GM23338 (cell line): ENCODE measurements at regions not wholly inside any gene's neighbourhood (a gene's known extent, or its start where the extent isn't known, plus 50 kb on each side); places are given as distances from the start of the nearest gene placed in this dataset.

Experiments used
- CREB1 ChIP-seq: fragments of 250-450 bp; sonication (Bioruptor Pico); IDR thresholded peaks from 2 replicates; pipeline ENCODE4 v1.5.0; 2020; ENCODE audit warnings: low read depth, mild to moderate bottlenecking, moderate library complexity
- EZH2 ChIP-seq: fragments of 200-600 bp; sonication (generic); IDR thresholded peaks from one replicate; pipeline ENCODE4 v1.8.0; 2017; ENCODE audit warnings: antibody characterized with exemption, mild to moderate bottlenecking, low read depth; ENCODE audit not compliant: unreplicated experiment
- EZH2phosphoT487 ChIP-seq: fragments of 200-600 bp; sonication (generic); IDR thresholded peaks from one replicate; pipeline ENCODE4 v1.8.1; 2018; ENCODE audit warnings: antibody characterized with exemption; ENCODE audit not compliant: unreplicated experiment
- JUNB ChIP-seq: IDR thresholded peaks from one replicate; pipeline ENCODE4 v1.6.1; 2016; ENCODE audit warnings: antibody characterized with exemption; ENCODE audit not compliant: unreplicated experiment
- POLR2AphosphoS5 ChIP-seq: IDR thresholded peaks from 2 replicates; pipeline ENCODE4 v1.6.1; 2016; ENCODE audit warnings: antibody characterized with exemption, low read depth
- STAT1 ChIP-seq: IDR thresholded peaks from one replicate; pipeline ENCODE4 v1.6.1; 2016; ENCODE audit warnings: antibody characterized with exemption; ENCODE audit not compliant: unreplicated experiment
- ZNF114 ChIP-seq: fragments of 250-450 bp; sonication (Bioruptor Pico); IDR thresholded peaks from 2 replicates; pipeline ENCODE4 v1.5.0; 2020; ENCODE audit warnings: mild to moderate bottlenecking, moderate library complexity
- ZNF331 ChIP-seq: fragments of 250-450 bp; sonication (Bioruptor Pico); IDR thresholded peaks from 2 replicates; pipeline ENCODE4 v1.5.0; 2020; ENCODE audit warnings: low read depth, mild to moderate bottlenecking, moderate library complexity
- TF ChIP-seq, protein P1 (sequence below), 2 experiments: fragments of 200-600 bp in 1 of 2; sonication (generic) in 1 of 2; conservative IDR thresholded peaks; 2 replicates each; pipeline versions ENCODE4 v1.5.1 to v1.6.1; 2016 to 2017; ENCODE audit warnings: antibody characterized with exemption in 2 of 2, low read depth in 2 of 2, mild to moderate bottlenecking in 2 of 2, moderate library complexity in 1 of 2
- TF ChIP-seq, protein P2 (sequence below): IDR thresholded peaks from one replicate; pipeline ENCODE4 v1.6.1; 2018; ENCODE audit warnings: antibody characterized with exemption; ENCODE audit not compliant: unreplicated experiment

DNA sequence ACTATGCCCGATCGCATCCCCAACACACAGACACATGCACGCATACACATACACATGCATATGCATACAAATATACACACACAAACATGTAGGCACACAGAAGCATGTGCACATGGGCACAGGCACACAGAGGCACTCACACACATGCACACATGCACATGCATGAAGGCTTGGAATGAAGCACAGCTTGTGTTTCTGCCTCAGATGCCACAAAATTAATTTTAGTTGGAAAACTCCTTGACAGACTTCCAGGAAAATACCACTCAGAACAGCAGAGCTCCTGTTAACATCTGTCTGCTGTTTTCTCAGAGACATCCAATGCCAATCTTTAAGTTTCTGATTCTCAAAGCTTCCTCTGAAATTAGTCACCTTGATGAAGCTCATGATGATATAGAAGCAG, 532.7 kb downstream of the RFC3 start:
- TF ChIP-seq, protein P1, sequence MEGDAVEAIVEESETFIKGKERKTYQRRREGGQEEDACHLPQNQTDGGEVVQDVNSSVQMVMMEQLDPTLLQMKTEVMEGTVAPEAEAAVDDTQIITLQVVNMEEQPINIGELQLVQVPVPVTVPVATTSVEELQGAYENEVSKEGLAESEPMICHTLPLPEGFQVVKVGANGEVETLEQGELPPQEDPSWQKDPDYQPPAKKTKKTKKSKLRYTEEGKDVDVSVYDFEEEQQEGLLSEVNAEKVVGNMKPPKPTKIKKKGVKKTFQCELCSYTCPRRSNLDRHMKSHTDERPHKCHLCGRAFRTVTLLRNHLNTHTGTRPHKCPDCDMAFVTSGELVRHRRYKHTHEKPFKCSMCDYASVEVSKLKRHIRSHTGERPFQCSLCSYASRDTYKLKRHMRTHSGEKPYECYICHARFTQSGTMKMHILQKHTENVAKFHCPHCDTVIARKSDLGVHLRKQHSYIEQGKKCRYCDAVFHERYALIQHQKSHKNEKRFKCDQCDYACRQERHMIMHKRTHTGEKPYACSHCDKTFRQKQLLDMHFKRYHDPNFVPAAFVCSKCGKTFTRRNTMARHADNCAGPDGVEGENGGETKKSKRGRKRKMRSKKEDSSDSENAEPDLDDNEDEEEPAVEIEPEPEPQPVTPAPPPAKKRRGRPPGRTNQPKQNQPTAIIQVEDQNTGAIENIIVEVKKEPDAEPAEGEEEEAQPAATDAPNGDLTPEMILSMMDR (conservative IDR thresholded peaks at IDR 0.05; ENCODE audit: low read depth in 2 of 2) = no peak
- TF ChIP-seq EZH2 (no peak), JUNB (no peak), ZNF331 (CRISPR knock-in tag) (no peak), POLR2AphosphoS5 (no peak), STAT1 (no peak), EZH2phosphoT487 (no peak), CREB1 (no peak), ZNF114 (CRISPR knock-in tag) (no peak)
- TF ChIP-seq, protein P2, sequence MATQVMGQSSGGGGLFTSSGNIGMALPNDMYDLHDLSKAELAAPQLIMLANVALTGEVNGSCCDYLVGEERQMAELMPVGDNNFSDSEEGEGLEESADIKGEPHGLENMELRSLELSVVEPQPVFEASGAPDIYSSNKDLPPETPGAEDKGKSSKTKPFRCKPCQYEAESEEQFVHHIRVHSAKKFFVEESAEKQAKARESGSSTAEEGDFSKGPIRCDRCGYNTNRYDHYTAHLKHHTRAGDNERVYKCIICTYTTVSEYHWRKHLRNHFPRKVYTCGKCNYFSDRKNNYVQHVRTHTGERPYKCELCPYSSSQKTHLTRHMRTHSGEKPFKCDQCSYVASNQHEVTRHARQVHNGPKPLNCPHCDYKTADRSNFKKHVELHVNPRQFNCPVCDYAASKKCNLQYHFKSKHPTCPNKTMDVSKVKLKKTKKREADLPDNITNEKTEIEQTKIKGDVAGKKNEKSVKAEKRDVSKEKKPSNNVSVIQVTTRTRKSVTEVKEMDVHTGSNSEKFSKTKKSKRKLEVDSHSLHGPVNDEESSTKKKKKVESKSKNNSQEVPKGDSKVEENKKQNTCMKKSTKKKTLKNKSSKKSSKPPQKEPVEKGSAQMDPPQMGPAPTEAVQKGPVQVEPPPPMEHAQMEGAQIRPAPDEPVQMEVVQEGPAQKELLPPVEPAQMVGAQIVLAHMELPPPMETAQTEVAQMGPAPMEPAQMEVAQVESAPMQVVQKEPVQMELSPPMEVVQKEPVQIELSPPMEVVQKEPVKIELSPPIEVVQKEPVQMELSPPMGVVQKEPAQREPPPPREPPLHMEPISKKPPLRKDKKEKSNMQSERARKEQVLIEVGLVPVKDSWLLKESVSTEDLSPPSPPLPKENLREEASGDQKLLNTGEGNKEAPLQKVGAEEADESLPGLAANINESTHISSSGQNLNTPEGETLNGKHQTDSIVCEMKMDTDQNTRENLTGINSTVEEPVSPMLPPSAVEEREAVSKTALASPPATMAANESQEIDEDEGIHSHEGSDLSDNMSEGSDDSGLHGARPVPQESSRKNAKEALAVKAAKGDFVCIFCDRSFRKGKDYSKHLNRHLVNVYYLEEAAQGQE = no peak
